ENCODE measurements at regions not wholly inside any gene's neighbourhood (a gene's known extent, or its start where the extent isn't known, plus 50 kb on each side); places are given as distances from the start of the nearest gene placed in this dataset.

DNA sequence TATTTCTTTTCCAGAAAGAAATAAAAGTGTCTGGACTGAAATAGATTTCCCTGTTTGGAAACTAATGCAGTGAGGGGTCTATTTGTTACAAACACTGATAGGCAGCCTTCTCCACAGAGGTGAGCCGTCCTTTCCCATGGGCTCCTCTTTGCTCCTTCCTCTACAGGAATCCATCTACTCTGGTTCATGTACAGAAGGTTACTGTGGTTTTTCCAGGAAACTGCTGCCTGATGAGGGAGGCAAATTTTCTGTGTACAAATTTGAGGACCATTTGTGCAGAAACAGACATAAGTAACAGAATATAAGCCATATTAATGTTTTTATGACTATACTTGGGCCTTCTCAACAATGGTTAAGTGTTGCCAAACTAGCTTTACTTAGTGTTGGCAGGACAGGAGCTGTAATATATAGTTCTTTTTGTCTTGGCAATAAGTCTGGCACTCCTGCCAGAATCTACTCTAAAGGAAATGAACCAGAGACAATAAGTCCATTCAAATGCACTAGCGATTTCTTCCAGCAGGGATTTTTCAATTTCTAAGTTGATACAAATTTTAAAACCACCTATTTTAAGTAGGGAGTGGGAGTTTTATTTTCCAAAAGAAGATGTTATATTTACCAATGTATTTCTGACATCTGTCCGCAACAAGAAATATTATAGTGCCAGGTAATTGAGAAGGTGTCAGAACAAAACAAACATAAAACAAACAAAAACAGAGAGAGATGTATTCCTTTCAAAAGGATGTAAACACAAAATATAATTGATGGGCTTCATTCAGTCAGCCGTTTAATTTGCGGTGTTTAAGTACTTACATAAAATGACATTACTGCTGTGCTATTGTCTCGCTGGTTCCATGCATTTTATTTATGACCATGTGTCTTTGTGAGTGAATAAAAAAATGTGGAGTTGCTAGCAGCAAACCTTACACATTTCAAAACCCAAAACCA is 91.0 kb upstream of the NFE2L3 start:
- TF ChIP-seq, protein P1, sequence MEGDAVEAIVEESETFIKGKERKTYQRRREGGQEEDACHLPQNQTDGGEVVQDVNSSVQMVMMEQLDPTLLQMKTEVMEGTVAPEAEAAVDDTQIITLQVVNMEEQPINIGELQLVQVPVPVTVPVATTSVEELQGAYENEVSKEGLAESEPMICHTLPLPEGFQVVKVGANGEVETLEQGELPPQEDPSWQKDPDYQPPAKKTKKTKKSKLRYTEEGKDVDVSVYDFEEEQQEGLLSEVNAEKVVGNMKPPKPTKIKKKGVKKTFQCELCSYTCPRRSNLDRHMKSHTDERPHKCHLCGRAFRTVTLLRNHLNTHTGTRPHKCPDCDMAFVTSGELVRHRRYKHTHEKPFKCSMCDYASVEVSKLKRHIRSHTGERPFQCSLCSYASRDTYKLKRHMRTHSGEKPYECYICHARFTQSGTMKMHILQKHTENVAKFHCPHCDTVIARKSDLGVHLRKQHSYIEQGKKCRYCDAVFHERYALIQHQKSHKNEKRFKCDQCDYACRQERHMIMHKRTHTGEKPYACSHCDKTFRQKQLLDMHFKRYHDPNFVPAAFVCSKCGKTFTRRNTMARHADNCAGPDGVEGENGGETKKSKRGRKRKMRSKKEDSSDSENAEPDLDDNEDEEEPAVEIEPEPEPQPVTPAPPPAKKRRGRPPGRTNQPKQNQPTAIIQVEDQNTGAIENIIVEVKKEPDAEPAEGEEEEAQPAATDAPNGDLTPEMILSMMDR (conservative IDR thresholded peaks at IDR 0.05; ENCODE audit: low read length) = no peak
- TF ChIP-seq EZH2phosphoT487 (IDR thresholded peaks at IDR 0.05; ENCODE audit: borderline replicate concordance, low read depth, low read length) = no peak

Data from OCI-LY7 (cell line).